Pancreas (tissue), 10 donors: ENCODE measurements at regions not wholly inside any gene's neighbourhood (a gene's known extent, or its start where the extent isn't known, plus 50 kb on each side); places are given as distances from the start of the nearest gene placed in this dataset.

Source experiments
- ATAC-seq, 4 donors: fragments of 200-7000 bp; cut with Tn5 transposase; one replicate each; pipeline versions ENCODE4 v1.8.0 to v1.9.1; 2020; ENCODE audit warnings: mild to moderate bottlenecking in 4 of 4, moderate library complexity in 4 of 4
- DNase-seq, 6 donors: peaks; one replicate each; pipeline ENCODE4 v3.0.0-alpha.2; 2020
- FAIRE-seq: peaks from 2 replicates; lab custom pipeline; 2012; peaks lifted over from hg19 to GRCh38; lab: Jason Lieb, UNC
- H3K27ac ChIP-seq, 4 donors: fragments of 200-600 bp; sonication (generic); 1 replicate in 3 of 4; 2 replicates in 1 of 4; pipeline versions ENCODE4 v1.5.0 to v1.8.0; 2020
- H3K27me3 ChIP-seq, 4 donors: fragments of 200-600 bp; one replicate each; pipeline ENCODE4 v1.8.0; 2021
- H3K36me3 ChIP-seq, 3 donors: fragments of 200-600 bp; sonication (generic) in 1 of 3; one replicate each; pipeline versions ENCODE4 v1.5.0 to v1.8.0; 2020 to 2021
- H3K4me1 ChIP-seq, 3 donors: fragments of 200-600 bp; one replicate each; pipeline ENCODE4 v1.8.0; 2021
- H3K4me3 ChIP-seq, 4 donors: fragments of 200-600 bp; sonication (generic) in 2 of 4; one replicate each; pipeline versions ENCODE4 v1.5.0 to v1.8.0; 2020 to 2021
- H3K9me3 ChIP-seq, 4 donors: fragments of 200-600 bp; one replicate each; pipeline ENCODE4 v1.8.0; 2021
- WGBS, 2 donors: extraction: QIAGEN DNeasy Blood & Tissue Kit; methylation state at CpG; one replicate each; pipeline ENCODE4 v1.1.7; 2013; 5-methylcytosine and 5-hydroxymethylcytosine counted together
- intact Hi-C, 3 donors: fragments of 100-400 bp; cut with DNase I; formaldehyde crosslinking; loops; one replicate each; pipeline versions ENCODE4 v1.11.1 to v1.14.2; 2022
- TF ChIP-seq, protein P1 (sequence below), 4 donors: fragments of 200-600 bp; sonication (generic) in 3 of 4; IDR thresholded peaks; one replicate each; pipeline versions ENCODE4 v1.5.0 to v1.8.0; 2021; ENCODE audit warnings: antibody characterized with exemption in 4 of 4
- donor health status: healthy with polysubstance abuse.
- donor health status: DM: no; HTN: no; CAD: no; lungs with moderate emphysema.
- donor health status: DM: no; HTN: no; CAD: no.
- donor health status: control.
- donor health status: control.
- donor health status: Bipolar disorder and iron deficiency.
- donor health status: DM: yes; HTN: yes; CAD: no.
- donor health status: DM: no; HTN: no; CAD: no.
- donor health status: DM: no; HTN: no; CAD: no.
- donor health status: DM: yes; HTN: yes; CAD: no.

DNA sequence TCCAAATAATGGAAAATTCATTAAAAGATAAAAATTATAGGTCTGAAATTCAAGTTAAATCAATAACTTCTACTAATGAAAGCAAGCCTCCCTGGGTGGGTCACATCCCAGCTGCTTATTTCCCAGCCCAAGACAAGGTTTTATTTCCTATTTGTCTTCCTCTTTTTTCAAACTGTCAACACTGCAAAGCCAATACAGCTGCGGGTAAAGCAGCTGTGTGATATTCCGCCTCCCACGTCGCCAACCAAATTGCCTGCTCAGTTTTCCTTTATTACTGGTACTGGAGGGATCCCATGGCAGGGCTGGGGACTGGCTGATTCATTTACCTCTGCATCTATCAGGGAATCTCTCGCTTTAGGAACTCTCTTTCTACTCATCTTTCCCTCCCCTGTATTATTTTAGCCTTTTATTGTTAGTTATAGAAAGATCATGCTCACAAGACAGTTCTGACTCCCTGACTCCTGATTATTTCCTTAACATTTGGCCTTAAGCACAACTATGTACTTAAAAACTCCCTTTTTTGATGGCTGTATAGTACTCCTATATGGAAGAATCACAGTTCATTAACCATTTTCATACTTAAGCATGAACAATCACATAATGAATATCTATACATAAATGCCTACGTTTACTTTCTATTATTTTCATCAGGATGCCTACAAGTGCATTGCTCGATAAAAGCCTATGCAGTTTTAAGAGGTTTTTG lies 253.1 kb downstream of the CDCA7 start:
- H3K4me3 ChIP-seq = no peak overlapping the region
- H3K9me3 ChIP-seq = no peaks in the 10 kb centered on the region
- no peaks in the 10 kb centered on the region for H3K27me3 ChIP-seq
- intact Hi-C loops = no loop called here
- ATAC-seq (peak; percentile 40 to 79 (median 64)), FAIRE-seq (no peak), DNase-seq (peak in 2 of 6 donors; percentile 14 to 15)
- TF ChIP-seq, protein P1, sequence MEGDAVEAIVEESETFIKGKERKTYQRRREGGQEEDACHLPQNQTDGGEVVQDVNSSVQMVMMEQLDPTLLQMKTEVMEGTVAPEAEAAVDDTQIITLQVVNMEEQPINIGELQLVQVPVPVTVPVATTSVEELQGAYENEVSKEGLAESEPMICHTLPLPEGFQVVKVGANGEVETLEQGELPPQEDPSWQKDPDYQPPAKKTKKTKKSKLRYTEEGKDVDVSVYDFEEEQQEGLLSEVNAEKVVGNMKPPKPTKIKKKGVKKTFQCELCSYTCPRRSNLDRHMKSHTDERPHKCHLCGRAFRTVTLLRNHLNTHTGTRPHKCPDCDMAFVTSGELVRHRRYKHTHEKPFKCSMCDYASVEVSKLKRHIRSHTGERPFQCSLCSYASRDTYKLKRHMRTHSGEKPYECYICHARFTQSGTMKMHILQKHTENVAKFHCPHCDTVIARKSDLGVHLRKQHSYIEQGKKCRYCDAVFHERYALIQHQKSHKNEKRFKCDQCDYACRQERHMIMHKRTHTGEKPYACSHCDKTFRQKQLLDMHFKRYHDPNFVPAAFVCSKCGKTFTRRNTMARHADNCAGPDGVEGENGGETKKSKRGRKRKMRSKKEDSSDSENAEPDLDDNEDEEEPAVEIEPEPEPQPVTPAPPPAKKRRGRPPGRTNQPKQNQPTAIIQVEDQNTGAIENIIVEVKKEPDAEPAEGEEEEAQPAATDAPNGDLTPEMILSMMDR (IDR thresholded peaks at IDR 0.05) = no peak
- H3K4me1 ChIP-seq = peaks cover 0 to 5% (median 0%) of the 10 kb centered on the region in 3 donors
- WGBS, 2 donors = 45 to 50% methylated on average over 7 of the region's 7 CpGs
- H3K36me3 ChIP-seq = no peaks in the 10 kb centered on the region
- H3K27ac ChIP-seq = no peak overlapping the region

DNA sequence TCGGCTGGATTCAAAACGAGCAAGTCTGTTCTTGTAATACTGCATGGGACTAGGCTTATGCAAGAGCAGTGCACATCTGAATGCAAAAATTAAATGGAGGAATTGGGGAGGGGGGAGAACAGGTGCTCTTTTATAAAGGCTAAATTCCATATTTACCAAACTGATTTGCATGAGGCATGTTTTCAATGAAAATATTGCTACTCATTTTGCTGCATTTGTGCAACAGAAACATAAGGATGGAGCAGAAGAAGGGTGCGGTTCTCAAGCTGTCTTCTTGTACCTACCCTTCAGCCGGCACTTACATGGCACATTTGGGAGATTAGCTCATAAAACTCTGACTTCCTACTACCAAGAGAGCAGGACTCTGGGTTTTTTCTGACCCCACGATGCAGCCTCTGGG lies 256.4 kb downstream of the CDCA7 start:
- ATAC-seq (no peak), DNase-seq (no peak), FAIRE-seq (no peak)
- Histone ChIP-seq H3K4me3 (no peak overlapping the region), H3K36me3 (no peaks in the 10 kb centered on the region), H3K27ac (no peak overlapping the region), H3K4me1 (peaks cover 0 to 5% (median 0%) of the 10 kb centered on the region in 3 donors), H3K27me3 (no peaks in the 10 kb centered on the region), H3K9me3 (no peaks in the 10 kb centered on the region)
- 77 to 79% methylated on average over 5 of the region's 5 CpGs for WGBS, 2 donors
- TF ChIP-seq, protein P1 (IDR thresholded peaks at IDR 0.05) = no peak
- intact Hi-C loops = no loop called here

DNA sequence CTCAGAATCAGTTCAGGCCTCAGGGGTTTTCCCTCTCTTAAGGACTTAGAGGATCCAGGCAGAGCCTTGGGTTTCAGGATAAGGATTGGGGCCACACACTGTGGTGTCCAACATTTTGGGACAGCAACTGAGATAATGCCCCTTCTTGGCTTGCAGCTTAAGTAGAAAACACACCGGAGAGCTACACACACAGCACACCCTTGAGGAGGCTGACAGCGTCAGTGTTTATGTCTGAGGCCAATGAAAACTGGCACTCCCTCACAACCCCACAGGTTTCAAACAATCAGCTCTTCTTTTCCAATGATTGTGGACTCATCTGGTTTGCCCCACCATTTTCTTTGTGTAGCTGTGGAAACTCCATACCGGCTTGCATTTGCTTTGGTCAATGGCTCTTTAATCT lies 257.7 kb downstream of the CDCA7 start:
- FAIRE-seq = no peak
- H3K27me3 ChIP-seq = no peaks in the 10 kb centered on the region
- TF ChIP-seq, protein P1 (IDR thresholded peaks at IDR 0.05) = no peak
- 91 to 97% methylated on average over 3 of the region's 3 CpGs for WGBS, 2 donors
- DNase-seq = no peak
- H3K4me1 ChIP-seq = peaks cover 0 to 2% (median 0%) of the 10 kb centered on the region in 3 donors
- no peaks in the 10 kb centered on the region for H3K9me3 ChIP-seq
- ATAC-seq = no peak
- H3K36me3 ChIP-seq = no peaks in the 10 kb centered on the region
- no peak overlapping the region for H3K4me3 ChIP-seq
- intact Hi-C loops = no loop called here
- no peak overlapping the region for H3K27ac ChIP-seq

DNA sequence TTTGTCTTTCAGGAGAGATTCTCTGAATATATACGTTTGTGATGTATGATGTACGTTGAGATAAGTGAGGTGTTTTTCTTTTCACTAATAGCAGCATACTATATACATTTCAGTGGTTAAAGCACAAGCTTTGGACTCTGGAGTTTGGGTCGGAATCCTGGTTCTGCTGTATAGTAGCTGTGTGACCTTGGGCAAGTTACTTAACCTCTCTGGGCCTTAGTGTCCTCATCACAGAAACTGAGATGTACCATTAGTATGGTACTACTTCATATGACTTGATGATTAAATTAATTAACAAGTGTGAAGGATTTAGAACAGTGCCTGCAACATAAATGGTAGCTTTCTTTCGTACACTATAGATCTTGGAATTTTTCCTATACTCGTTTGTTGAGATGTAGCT lies 258.7 kb downstream of the CDCA7 start:
- no peaks in the 10 kb centered on the region for H3K9me3 ChIP-seq
- intact Hi-C loops = no loop called here
- DNase-seq (no peak), ATAC-seq (no peak), FAIRE-seq (no peak)
- no peak overlapping the region for H3K27ac ChIP-seq
- H3K4me1 ChIP-seq = no peaks in the 10 kb centered on the region
- H3K27me3 ChIP-seq = no peaks in the 10 kb centered on the region
- no peaks in the 10 kb centered on the region for H3K36me3 ChIP-seq
- WGBS, 2 donors = 61 to 81% methylated on average over 5 of the region's 5 CpGs
- TF ChIP-seq, protein P1 (IDR thresholded peaks at IDR 0.05) = no peak
- no peak overlapping the region for H3K4me3 ChIP-seq

DNA sequence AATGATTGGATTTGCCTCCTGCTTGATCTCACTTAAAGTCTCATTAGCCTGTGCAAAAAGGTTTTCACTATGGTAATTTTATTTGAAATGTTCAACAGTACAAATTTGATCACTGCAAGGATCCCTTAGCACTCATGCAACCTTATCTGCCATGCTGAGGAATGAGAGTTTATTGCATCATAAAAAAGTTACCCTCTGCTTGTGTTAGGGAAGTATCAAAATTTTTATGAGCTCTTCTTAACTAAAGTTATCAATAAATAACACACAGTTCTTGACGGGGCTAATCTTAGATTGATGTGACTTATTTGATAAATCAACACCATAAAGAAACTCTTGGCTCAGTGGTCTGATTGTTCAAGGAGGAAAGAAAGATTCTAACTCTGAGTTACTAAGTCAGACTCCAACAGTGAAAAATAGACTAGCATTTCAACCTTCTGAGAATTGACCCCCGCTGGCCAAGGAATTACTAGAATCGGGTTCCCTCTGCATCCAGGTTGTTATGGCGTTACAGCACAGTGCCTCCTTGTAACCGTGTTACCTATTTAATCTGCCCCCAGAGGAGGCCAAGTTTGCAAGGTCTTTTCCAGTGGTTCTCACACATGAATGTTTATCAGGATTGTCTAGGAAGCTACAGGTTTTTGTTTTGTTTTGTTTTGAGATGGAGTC lies 259.7 kb downstream of the CDCA7 start:
- DNase-seq (peak in 1 of 6 donors; percentile 30), ATAC-seq (peak in 2 of 4 donors; percentile 70 to 77), FAIRE-seq (no peak)
- no peaks in the 10 kb centered on the region for H3K9me3 ChIP-seq
- H3K27me3 ChIP-seq = no peaks in the 10 kb centered on the region
- intact Hi-C loops = no loop called here
- TF ChIP-seq, protein P1 (IDR thresholded peaks at IDR 0.05) = no peak
- H3K36me3 ChIP-seq = no peaks in the 10 kb centered on the region
- H3K4me1 ChIP-seq = no peaks in the 10 kb centered on the region
- 46 to 54% methylated on average over 5 of the region's 5 CpGs for WGBS, 2 donors
- H3K27ac ChIP-seq = no peak overlapping the region
- H3K4me3 ChIP-seq = no peak overlapping the region
